ENCODE measurements at regions not wholly inside any gene's neighbourhood (a gene's known extent, or its start where the extent isn't known, plus 50 kb on each side); places are given as distances from the start of the nearest gene placed in this dataset.

GRCh38 chr4:137063961-137064360, 468.3 kb downstream of the PCDH18 start:
- DNase-seq (ENCODE audit: low spot score), result no peak
- no peaks in the 10 kb centered on the region for H3K9me3 Mint-ChIP-seq
- intact Hi-C loops (cut with micrococcal nuclease), result no loop called here
- no peaks in the 10 kb centered on the region for H3K36me3 Mint-ChIP-seq (ENCODE audit: low read depth)
- no peaks in the 10 kb centered on the region for H3K27me3 Mint-ChIP-seq (ENCODE audit: insufficient read depth)
- H3K4me1 Mint-ChIP-seq (ENCODE audit: low read depth), result no peaks in the 10 kb centered on the region
- H3K27ac Mint-ChIP-seq, result no peak overlapping the region
- no peak overlapping the region for H3K4me3 Mint-ChIP-seq

GRCh38 chr4:137043184-137043583, 489.1 kb downstream of the PCDH18 start:
- no peaks in the 10 kb centered on the region for H3K9me3 Mint-ChIP-seq
- no peaks in the 10 kb centered on the region for H3K27me3 Mint-ChIP-seq (ENCODE audit: insufficient read depth)
- intact Hi-C loops (cut with micrococcal nuclease), result no loop called here
- no peak overlapping the region for H3K4me3 Mint-ChIP-seq
- H3K4me1 Mint-ChIP-seq (ENCODE audit: low read depth), result no peaks in the 10 kb centered on the region
- no peak overlapping the region for H3K27ac Mint-ChIP-seq
- DNase-seq (ENCODE audit: low spot score), result no peak
- H3K36me3 Mint-ChIP-seq (ENCODE audit: low read depth), result no peaks in the 10 kb centered on the region

- Mint-ChIP-seq H3K4me1 (ENCODE audit: low read depth) (no peaks in the 10 kb centered on the region), H3K4me3 (no peak overlapping the region), H3K27ac (no peak overlapping the region), H3K9me3 (no peaks in the 10 kb centered on the region), H3K27me3 (ENCODE audit: insufficient read depth) (no peaks in the 10 kb centered on the region), H3K36me3 (ENCODE audit: low read depth) (no peaks in the 10 kb centered on the region)
- intact Hi-C loops (cut with micrococcal nuclease), result no loop called here
- no peak for DNase-seq (ENCODE audit: low spot score)
Measured at GRCh38 chr4:137039370-137039769, 492.9 kb downstream of the PCDH18 start.

GRCh38 chr4:137032222-137032621, 500.1 kb downstream of the PCDH18 start:
- intact Hi-C loops (cut with micrococcal nuclease), result no loop called here
- no peak for DNase-seq (ENCODE audit: low spot score)
- no peak overlapping the region for H3K4me3 Mint-ChIP-seq
- no peak overlapping the region for H3K27ac Mint-ChIP-seq
- H3K27me3 Mint-ChIP-seq (ENCODE audit: insufficient read depth), result no peaks in the 10 kb centered on the region
- H3K36me3 Mint-ChIP-seq (ENCODE audit: low read depth), result no peaks in the 10 kb centered on the region
- H3K4me1 Mint-ChIP-seq (ENCODE audit: low read depth), result no peaks in the 10 kb centered on the region
- no peaks in the 10 kb centered on the region for H3K9me3 Mint-ChIP-seq

GRCh38 chr4:137029026-137029425, 503.3 kb downstream of the PCDH18 start:
- no peak for DNase-seq (ENCODE audit: low spot score)
- Mint-ChIP-seq H3K4me1 (ENCODE audit: low read depth) (no peaks in the 10 kb centered on the region), H3K9me3 (no peaks in the 10 kb centered on the region), H3K27me3 (ENCODE audit: insufficient read depth) (no peaks in the 10 kb centered on the region), H3K4me3 (no peak overlapping the region), H3K36me3 (ENCODE audit: low read depth) (no peaks in the 10 kb centered on the region), H3K27ac (no peak overlapping the region)
- intact Hi-C loops (cut with micrococcal nuclease), result no loop called here

- no peaks in the 10 kb centered on the region for H3K27me3 Mint-ChIP-seq (ENCODE audit: insufficient read depth)
- no peaks in the 10 kb centered on the region for H3K9me3 Mint-ChIP-seq
- H3K36me3 Mint-ChIP-seq (ENCODE audit: low read depth), result no peaks in the 10 kb centered on the region
- H3K27ac Mint-ChIP-seq, result no peak overlapping the region
- H3K4me3 Mint-ChIP-seq, result no peak overlapping the region
- DNase-seq (ENCODE audit: low spot score), result no peak
- intact Hi-C loops (cut with micrococcal nuclease), result no loop called here
- no peaks in the 10 kb centered on the region for H3K4me1 Mint-ChIP-seq (ENCODE audit: low read depth)
Measured at GRCh38 chr4:137025484-137026059, 506.7 kb downstream of the PCDH18 start.

GRCh38 chr4:137015426-137016409, 516.6 kb downstream of the PCDH18 start:
- no peaks in the 10 kb centered on the region for H3K9me3 Mint-ChIP-seq
- H3K36me3 Mint-ChIP-seq (ENCODE audit: low read depth), result no peaks in the 10 kb centered on the region
- H3K27ac Mint-ChIP-seq, result no peak overlapping the region
- no peaks in the 10 kb centered on the region for H3K4me1 Mint-ChIP-seq (ENCODE audit: low read depth)
- no peak overlapping the region for H3K4me3 Mint-ChIP-seq
- intact Hi-C loops (cut with micrococcal nuclease), result no loop called here
- H3K27me3 Mint-ChIP-seq (ENCODE audit: insufficient read depth), result no peaks in the 10 kb centered on the region
- no peak for DNase-seq (ENCODE audit: low spot score)

- Mint-ChIP-seq H3K27me3 (ENCODE audit: insufficient read depth) (no peaks in the 10 kb centered on the region), H3K4me1 (ENCODE audit: low read depth) (no peaks in the 10 kb centered on the region), H3K36me3 (ENCODE audit: low read depth) (no peaks in the 10 kb centered on the region), H3K4me3 (no peak overlapping the region), H3K27ac (no peak overlapping the region), H3K9me3 (peaks cover 4% of the 10 kb centered on the region)
- DNase-seq (ENCODE audit: low spot score), result no peak
- intact Hi-C loops (cut with micrococcal nuclease), result no loop called here
Measured at GRCh38 chr4:137000432-137000831, 531.9 kb downstream of the PCDH18 start.

GRCh38 chr4:136992032-136992431, 540.3 kb downstream of the PCDH18 start:
- Mint-ChIP-seq H3K27ac (no peak overlapping the region), H3K9me3 (no peaks in the 10 kb centered on the region), H3K36me3 (ENCODE audit: low read depth) (no peaks in the 10 kb centered on the region), H3K4me1 (ENCODE audit: low read depth) (no peaks in the 10 kb centered on the region), H3K27me3 (ENCODE audit: insufficient read depth) (no peaks in the 10 kb centered on the region), H3K4me3 (no peak overlapping the region)
- no peak for DNase-seq (ENCODE audit: low spot score)
- intact Hi-C loops (cut with micrococcal nuclease), result no loop called here

- H3K4me1 Mint-ChIP-seq (ENCODE audit: low read depth), result no peaks in the 10 kb centered on the region
- H3K27ac Mint-ChIP-seq, result no peak overlapping the region
- H3K27me3 Mint-ChIP-seq (ENCODE audit: insufficient read depth), result no peaks in the 10 kb centered on the region
- DNase-seq (ENCODE audit: low spot score), result no peak
- no peaks in the 10 kb centered on the region for H3K9me3 Mint-ChIP-seq
- no peaks in the 10 kb centered on the region for H3K36me3 Mint-ChIP-seq (ENCODE audit: low read depth)
- no peak overlapping the region for H3K4me3 Mint-ChIP-seq
- intact Hi-C loops (cut with micrococcal nuclease), result no loop called here
Measured at GRCh38 chr4:136985683-136986082, 546.6 kb downstream of the PCDH18 start.

- H3K27me3 Mint-ChIP-seq (ENCODE audit: insufficient read depth), result no peaks in the 10 kb centered on the region
- H3K4me1 Mint-ChIP-seq (ENCODE audit: low read depth), result no peaks in the 10 kb centered on the region
- no peaks in the 10 kb centered on the region for H3K36me3 Mint-ChIP-seq (ENCODE audit: low read depth)
- intact Hi-C loops (cut with micrococcal nuclease), result no loop called here
- DNase-seq (ENCODE audit: low spot score), result no peak
- H3K9me3 Mint-ChIP-seq, result peaks cover 9% of the 10 kb centered on the region
- H3K4me3 Mint-ChIP-seq, result no peak overlapping the region
- no peak overlapping the region for H3K27ac Mint-ChIP-seq
Measured at GRCh38 chr4:136967069-136967468, 565.2 kb downstream of the PCDH18 start.

GRCh38 chr4:136965478-136965877, 566.8 kb downstream of the PCDH18 start:
- Mint-ChIP-seq H3K36me3 (ENCODE audit: low read depth) (no peaks in the 10 kb centered on the region), H3K27ac (no peak overlapping the region), H3K9me3 (peaks cover 2% of the 10 kb centered on the region), H3K4me3 (no peak overlapping the region), H3K4me1 (ENCODE audit: low read depth) (no peaks in the 10 kb centered on the region), H3K27me3 (ENCODE audit: insufficient read depth) (no peaks in the 10 kb centered on the region)
- intact Hi-C loops (cut with micrococcal nuclease), result no loop called here
- no peak for DNase-seq (ENCODE audit: low spot score)

GRCh38 chr4:136962868-136963267, 569.4 kb downstream of the PCDH18 start:
- DNase-seq (ENCODE audit: low spot score), result no peak
- no peaks in the 10 kb centered on the region for H3K4me1 Mint-ChIP-seq (ENCODE audit: low read depth)
- no peaks in the 10 kb centered on the region for H3K9me3 Mint-ChIP-seq
- intact Hi-C loops (cut with micrococcal nuclease), result no loop called here
- no peak overlapping the region for H3K27ac Mint-ChIP-seq
- no peaks in the 10 kb centered on the region for H3K36me3 Mint-ChIP-seq (ENCODE audit: low read depth)
- no peaks in the 10 kb centered on the region for H3K27me3 Mint-ChIP-seq (ENCODE audit: insufficient read depth)
- no peak overlapping the region for H3K4me3 Mint-ChIP-seq

All from activated T-helper 1 cell treated with anti-CD3 and anti-CD28 coated beads, Interleukin-12 subunit alpha, Interleukin-12 subunit beta, Interleukin-2, Interleukin-4 antibody, amounts not matched to agents 30 ng/mL and 10 ng/mL and 1 ng/mL, durations not matched to agents 14 hours and 24 hours and 36 hours (primary cell).